ENCODE measurements at regions not wholly inside any gene's neighbourhood (a gene's known extent, or its start where the extent isn't known, plus 50 kb on each side); places are given as distances from the start of the nearest gene placed in this dataset.
A peak's percentile ranks its signal among the peaks of the same experiment; 100 is the strongest.

DNA sequence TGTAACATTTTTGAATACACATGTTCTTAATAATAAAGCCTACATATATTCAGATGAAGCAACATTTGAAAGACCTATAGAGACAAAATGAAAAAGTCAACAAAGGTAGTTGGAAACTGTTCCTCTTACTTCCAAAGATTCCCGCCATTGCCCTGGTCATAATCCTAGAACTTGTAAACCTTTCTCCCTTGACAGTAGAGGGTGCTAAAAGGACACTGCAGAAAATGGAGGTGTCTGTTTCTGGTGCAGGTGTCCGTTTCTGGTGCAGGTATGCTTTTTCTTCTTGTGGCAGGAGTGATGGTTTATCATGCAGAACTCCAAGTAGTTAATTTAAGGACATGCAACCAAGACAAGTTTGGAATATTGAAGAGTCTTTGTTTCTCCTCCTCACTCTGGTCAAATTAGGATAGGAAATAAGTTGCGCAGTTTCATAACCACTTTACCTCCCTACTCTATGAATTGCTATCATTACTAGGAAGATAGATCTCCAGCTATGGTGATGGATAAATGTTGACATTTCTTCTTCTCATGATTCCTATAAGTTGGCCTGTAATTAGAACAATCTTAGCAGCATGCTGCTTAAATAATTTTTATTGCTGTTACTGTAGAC, 56.0 kb upstream of the FAM174A start:
- DNase-seq (ENCODE audit: low read depth): peak; percentile 1

DNA sequence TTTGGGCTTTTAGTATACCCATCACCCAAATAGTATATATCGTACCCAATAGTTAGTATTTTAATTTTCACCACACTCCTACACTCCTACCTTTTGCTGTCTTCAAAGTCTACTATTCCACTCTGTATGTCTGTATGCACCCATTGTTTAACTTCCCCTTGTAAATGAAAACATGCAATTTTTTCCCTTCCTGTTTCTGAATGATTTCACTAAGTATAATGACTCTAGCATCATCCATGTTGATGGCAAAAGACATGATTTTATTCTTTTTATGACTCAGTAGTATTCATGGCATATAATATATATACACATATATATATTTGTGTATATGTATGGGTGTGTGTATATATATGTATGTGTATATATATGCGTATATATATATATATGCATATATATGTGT, 63.1 kb upstream of the FAM174A start:
- H3K4me3 ChIP-seq (ENCODE audit: control insufficient read depth, low read depth, low read length): no peak overlapping the region
- no peak for DNase-seq (ENCODE audit: low read depth)
- TF ChIP-seq, protein P1, sequence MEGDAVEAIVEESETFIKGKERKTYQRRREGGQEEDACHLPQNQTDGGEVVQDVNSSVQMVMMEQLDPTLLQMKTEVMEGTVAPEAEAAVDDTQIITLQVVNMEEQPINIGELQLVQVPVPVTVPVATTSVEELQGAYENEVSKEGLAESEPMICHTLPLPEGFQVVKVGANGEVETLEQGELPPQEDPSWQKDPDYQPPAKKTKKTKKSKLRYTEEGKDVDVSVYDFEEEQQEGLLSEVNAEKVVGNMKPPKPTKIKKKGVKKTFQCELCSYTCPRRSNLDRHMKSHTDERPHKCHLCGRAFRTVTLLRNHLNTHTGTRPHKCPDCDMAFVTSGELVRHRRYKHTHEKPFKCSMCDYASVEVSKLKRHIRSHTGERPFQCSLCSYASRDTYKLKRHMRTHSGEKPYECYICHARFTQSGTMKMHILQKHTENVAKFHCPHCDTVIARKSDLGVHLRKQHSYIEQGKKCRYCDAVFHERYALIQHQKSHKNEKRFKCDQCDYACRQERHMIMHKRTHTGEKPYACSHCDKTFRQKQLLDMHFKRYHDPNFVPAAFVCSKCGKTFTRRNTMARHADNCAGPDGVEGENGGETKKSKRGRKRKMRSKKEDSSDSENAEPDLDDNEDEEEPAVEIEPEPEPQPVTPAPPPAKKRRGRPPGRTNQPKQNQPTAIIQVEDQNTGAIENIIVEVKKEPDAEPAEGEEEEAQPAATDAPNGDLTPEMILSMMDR (IDR thresholded peaks at IDR 0.05; ENCODE audit: control insufficient read depth, insufficient read depth, low read depth, low read length, missing control alignments): no peak

More for the DNA sequence above, 56.0 kb upstream of the FAM174A start:
- H3K4me3 ChIP-seq (ENCODE audit: control insufficient read depth, low read depth, low read length): no peak overlapping the region
- TF ChIP-seq, protein P1 (IDR thresholded peaks at IDR 0.05; ENCODE audit: control insufficient read depth, insufficient read depth, low read depth, low read length, missing control alignments): peak; percentile 61

DNA sequence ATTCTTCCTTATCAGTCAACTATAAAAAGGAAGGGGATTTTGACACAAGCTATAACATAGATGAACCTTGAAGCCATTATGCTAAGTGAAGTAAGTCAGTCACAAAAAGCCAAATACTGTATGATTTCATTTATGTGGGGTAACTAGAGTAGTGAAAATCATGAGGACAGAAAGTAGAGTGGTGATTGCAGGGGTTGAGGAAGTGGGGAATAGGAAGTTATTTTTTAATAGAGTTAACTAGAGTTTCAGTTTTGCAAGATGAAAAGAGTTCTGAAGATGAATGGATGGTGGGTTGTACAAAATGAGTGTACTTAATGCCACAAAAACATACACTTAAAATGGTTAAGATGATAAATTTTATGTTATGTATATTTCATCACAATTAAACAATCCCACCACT, 65.4 kb upstream of the FAM174A start:
- H3K4me3 ChIP-seq (ENCODE audit: control insufficient read depth, low read depth, low read length): no peak overlapping the region
- TF ChIP-seq, protein P1 (IDR thresholded peaks at IDR 0.05; ENCODE audit: control insufficient read depth, insufficient read depth, low read depth, low read length, missing control alignments): no peak
- DNase-seq (ENCODE audit: low read depth): no peak

DNA sequence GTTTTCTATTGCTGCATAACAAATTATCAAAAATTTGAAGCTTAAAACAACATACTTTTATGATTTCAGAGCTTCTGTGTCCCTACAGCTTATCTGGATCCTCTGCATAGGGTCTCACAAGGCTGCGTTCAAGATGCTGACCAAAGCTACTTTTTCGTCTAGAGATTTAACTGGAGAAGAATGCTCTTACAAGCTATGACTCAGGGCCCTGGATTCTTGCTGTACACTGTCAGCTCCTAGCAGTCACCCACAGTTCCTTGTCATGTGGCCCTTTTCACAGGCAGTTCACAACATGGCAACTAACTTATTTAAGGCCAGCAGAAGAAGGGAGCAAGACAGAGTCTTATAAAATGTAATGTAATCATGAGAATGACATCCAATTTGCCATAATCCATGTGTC, 70.8 kb upstream of the FAM174A start:
- no peak overlapping the region for H3K4me3 ChIP-seq (ENCODE audit: control insufficient read depth, low read depth, low read length)
- TF ChIP-seq, protein P1 (IDR thresholded peaks at IDR 0.05; ENCODE audit: control insufficient read depth, insufficient read depth, low read depth, low read length, missing control alignments): no peak
- DNase-seq (ENCODE audit: low read depth): peak; percentile 1

DNA sequence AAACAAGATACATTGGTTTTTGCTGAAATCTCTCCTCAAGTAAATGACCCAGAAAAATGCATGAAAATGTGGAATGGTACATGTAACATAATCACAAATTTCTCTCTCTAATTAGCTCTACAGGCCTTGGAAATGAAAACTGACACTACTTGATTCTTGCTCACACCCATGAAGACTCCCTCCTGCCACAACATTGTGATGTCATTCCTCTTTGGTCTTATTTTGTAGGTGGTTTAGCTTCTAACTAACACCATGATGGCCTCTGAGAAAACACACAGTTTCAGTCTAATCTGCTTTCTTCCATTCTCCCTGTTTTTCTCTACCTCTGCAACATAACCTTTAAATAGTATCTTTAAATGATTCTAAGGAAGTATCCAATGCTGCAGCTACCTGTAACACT, 78.6 kb upstream of the FAM174A start:
- H3K4me3 ChIP-seq (ENCODE audit: control insufficient read depth, low read depth, low read length): no peak overlapping the region
- TF ChIP-seq, protein P1 (IDR thresholded peaks at IDR 0.05; ENCODE audit: control insufficient read depth, insufficient read depth, low read depth, low read length, missing control alignments): no peak
- no peak for DNase-seq (ENCODE audit: low read depth)

DNA sequence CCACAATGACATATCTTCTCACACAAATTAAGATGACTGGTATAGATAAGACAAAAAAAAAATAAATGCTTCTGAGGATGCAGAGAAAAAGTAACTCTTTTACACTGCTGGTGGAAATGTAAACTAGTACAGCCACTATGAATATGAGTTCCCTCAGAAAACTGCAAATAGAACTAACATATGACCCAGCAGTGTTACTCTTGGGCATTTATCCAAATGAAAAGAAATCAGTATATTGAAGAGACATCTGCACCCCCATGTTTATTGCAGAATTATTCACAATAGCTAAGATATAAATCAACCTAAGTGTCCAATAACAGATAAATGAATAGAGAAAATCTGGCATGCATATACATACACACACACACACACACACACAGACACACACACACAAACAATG, 83.0 kb upstream of the FAM174A start:
- TF ChIP-seq, protein P1 (IDR thresholded peaks at IDR 0.05; ENCODE audit: control insufficient read depth, insufficient read depth, low read depth, low read length, missing control alignments): no peak
- no peak for DNase-seq (ENCODE audit: low read depth)
- H3K4me3 ChIP-seq (ENCODE audit: control insufficient read depth, low read depth, low read length): no peak overlapping the region
